ENCODE measurements at regions not wholly inside any gene's neighbourhood (a gene's known extent, or its start where the extent isn't known, plus 50 kb on each side); places are given as distances from the start of the nearest gene placed in this dataset.

- intact Hi-C loops (cut with micrococcal nuclease; ENCODE audit: unreplicated experiment) (loop anchor here (1.0 kb wide), 1 partner anchor 35 kb away; no protein-coding TSS in a partner anchor), in situ Hi-C loops (cut with HindIII; ENCODE audit: extremely low pct_ligation_motif_present, low pct_unique_long_range_greater_than_20kb) (no loop called here)
- 22% methylated on average over 1 of the region's 1 CpG for WGBS (ENCODE audit: low lambda C conversion rate)
- no TSS peak for BruUV-seq (replicated peaks)
- no peaks in the 10 kb centered on the region for H3K36me3 ChIP-seq (replicated peaks in 1 of 2; ENCODE audit: control insufficient read depth in 1 of 2, insufficient read depth in 2 of 2, low read length in 2 of 2)
- POLR2A ChIA-PET: no interaction called here
- H3K9ac ChIP-seq (ENCODE audit: insufficient read depth, low read depth, low read length): 0 out of 2 replicates have a peak overlapping the region, but pooled peaks have one; percentile 1
- CTCF ChIA-PET (ENCODE audit: low intra/inter-chr PET ratio, low total read pairs): no interaction called here
- peaks cover 54% of the 10 kb centered on the region for H3K4me1 ChIP-seq (ENCODE audit: insufficient read depth, low read length)
- peak overlapping the region; percentile 36 for H3K27ac ChIP-seq (ENCODE audit: extremely low read length, insufficient read depth, low read length)
- FAIRE-seq: no peak
- no peaks in the 10 kb centered on the region for H3K79me2 ChIP-seq (ENCODE audit: insufficient read depth, low read length)
- H3K4me3 ChIP-seq (replicated peaks in 1 of 3; ENCODE audit: insufficient read depth in 1 of 3, low read depth in 2 of 3, low read length in 3 of 3): no peak overlapping the region
- no peaks in the 10 kb centered on the region for H4K20me1 ChIP-seq (ENCODE audit: insufficient read depth, low read length)
- DNase-seq (ENCODE audit: low spot score): peak; percentile 79
- ATAC-seq: peak; percentile 45
- 0 out of 2 replicates have a peak overlapping the region, but pooled peaks have one; percentile 18 for H3K4me2 ChIP-seq (ENCODE audit: low read depth, low read length)
- H3K27me3 ChIP-seq (ENCODE audit: control insufficient read depth in 1 of 2, insufficient read depth in 2 of 2, low read length in 2 of 2): no peaks in the 10 kb centered on the region
- H2AFZ ChIP-seq (ENCODE audit: low read length): no peak overlapping the region
- H3K9me3 ChIP-seq (ENCODE audit: low read length): no peaks in the 10 kb centered on the region
- peak; percentile 41; the same call in 1 of the 2 replicates for TF ChIP-seq NFIC (IDR thresholded peaks at IDR 0.05; ENCODE audit: low read length)
- TF ChIP-seq GPBP1L1 (CRISPR knock-in tag; IDR thresholded peaks at IDR 0.05): no peak
- TF ChIP-seq RCOR2 (CRISPR knock-in tag; IDR thresholded peaks at IDR 0.05): peak; percentile 48; the same call in 1 of the 2 replicates
- TF ChIP-seq NR2F6 (IDR thresholded peaks at IDR 0.05): no peak
- TF ChIP-seq NR2F6 (CRISPR knock-in tag; IDR thresholded peaks at IDR 0.05): 0 out of 2 replicates have a peak, but pooled peaks have one; percentile 51
- no peak for TF ChIP-seq FOXP1 (IDR thresholded peaks at IDR 0.05)
- peak; percentile 63; the same call in 1 of the 2 replicates for TF ChIP-seq FOXP1 (CRISPR knock-in tag; IDR thresholded peaks at IDR 0.05)
- peak; percentile 41; the same call in 1 of the 2 replicates for TF ChIP-seq BCL6 (CRISPR knock-in tag; IDR thresholded peaks at IDR 0.05)
- peak; percentile 50 for TF ChIP-seq PAXIP1 (CRISPR knock-in tag; conservative IDR thresholded peaks at IDR 0.05)
- peak; percentile 79 for TF ChIP-seq GFI1 (CRISPR knock-in tag; IDR thresholded peaks at IDR 0.05; ENCODE audit: borderline replicate concordance)
- peak; percentile 77; the same call in 1 of the 2 replicates for TF ChIP-seq HMG20A (CRISPR knock-in tag; IDR thresholded peaks at IDR 0.05; ENCODE audit: borderline replicate concordance)
- peak; percentile 44; the same call in 1 of the 2 replicates for TF ChIP-seq ZBTB39 (CRISPR knock-in tag; IDR thresholded peaks at IDR 0.05)
- peak; percentile 76; the same call in 1 of the 2 replicates for TF ChIP-seq AHDC1 (CRISPR knock-in tag; IDR thresholded peaks at IDR 0.05; ENCODE audit: borderline replicate concordance)
Observed at GRCh38 chr5:124634228-124634739, 112.2 kb downstream of the ZNF608 start.
